ENCODE measurements at regions not wholly inside any gene's neighbourhood (a gene's known extent, or its start where the extent isn't known, plus 50 kb on each side); places are given as distances from the start of the nearest gene placed in this dataset.

DNA sequence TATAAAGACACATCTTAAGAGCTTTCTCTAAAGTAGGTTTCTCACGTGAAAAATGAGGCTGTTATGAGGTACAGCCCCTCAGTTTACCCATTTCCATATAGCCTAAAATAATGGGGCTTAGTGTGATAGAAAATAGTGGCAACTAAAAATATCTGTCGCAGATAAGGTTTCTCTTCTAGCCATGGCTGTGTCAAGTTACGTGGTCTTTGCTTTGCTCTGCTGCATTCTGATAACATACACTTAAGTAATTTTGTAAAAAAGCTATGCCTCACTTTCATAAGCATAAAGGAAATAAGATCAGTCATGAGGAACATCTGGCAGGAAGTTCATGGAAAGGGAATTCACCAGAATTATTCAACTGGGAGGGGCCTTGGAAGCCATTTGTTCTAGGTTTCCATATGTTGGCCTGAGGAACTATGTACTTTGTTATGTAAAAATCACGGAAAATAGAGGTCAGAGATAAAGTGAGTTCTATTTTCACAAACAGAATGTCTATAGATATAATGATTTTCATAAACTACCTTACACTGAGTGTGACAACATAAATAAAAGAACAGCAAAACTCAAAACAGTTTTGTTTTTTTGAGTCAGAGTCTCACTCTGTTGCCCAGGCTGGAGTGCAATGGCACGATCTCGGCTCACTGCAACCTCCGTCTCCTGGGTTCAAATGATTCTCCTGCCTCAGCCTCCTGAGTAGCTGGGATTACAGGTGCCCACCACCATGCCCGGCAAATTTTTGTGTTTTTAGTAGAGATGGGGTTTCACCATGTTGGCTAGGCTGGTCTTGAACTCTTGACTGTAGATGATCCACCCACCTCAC, 195.6 kb upstream of the KRR1 start:
- Histone ChIP-seq H3K36me3 (no peaks in the 10 kb centered on the region), H3K27me3 (replicated peaks; ENCODE audit: insufficient read depth) (no peaks in the 10 kb centered on the region), H3K9me3 (no peaks in the 10 kb centered on the region), H3K27ac (no peak overlapping the region), H3K4me1 (replicated peaks) (no peaks in the 10 kb centered on the region), H3K4me3 (no peak overlapping the region)
- no peak for TF ChIP-seq POLR2A (IDR thresholded peaks at IDR 0.05)
- TF ChIP-seq POLR2AphosphoS5 (IDR thresholded peaks at IDR 0.05), result no peak
- TF ChIP-seq, protein P1, sequence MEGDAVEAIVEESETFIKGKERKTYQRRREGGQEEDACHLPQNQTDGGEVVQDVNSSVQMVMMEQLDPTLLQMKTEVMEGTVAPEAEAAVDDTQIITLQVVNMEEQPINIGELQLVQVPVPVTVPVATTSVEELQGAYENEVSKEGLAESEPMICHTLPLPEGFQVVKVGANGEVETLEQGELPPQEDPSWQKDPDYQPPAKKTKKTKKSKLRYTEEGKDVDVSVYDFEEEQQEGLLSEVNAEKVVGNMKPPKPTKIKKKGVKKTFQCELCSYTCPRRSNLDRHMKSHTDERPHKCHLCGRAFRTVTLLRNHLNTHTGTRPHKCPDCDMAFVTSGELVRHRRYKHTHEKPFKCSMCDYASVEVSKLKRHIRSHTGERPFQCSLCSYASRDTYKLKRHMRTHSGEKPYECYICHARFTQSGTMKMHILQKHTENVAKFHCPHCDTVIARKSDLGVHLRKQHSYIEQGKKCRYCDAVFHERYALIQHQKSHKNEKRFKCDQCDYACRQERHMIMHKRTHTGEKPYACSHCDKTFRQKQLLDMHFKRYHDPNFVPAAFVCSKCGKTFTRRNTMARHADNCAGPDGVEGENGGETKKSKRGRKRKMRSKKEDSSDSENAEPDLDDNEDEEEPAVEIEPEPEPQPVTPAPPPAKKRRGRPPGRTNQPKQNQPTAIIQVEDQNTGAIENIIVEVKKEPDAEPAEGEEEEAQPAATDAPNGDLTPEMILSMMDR (IDR thresholded peaks at IDR 0.05), result no peak
- WGBS, result 88% methylated on average over 8 of the region's 8 CpGs
- intact Hi-C loops (cut with DNase I), result no loop called here
- DNase-seq (ENCODE audit: low spot score), result no peak

GRCh38 chr12:75705749-75706711, 194.6 kb upstream of the KRR1 start:
- intact Hi-C loops (cut with DNase I), result no loop called here
- no peaks in the 10 kb centered on the region for H3K4me1 ChIP-seq (replicated peaks)
- WGBS, result 61% methylated on average over 8 of the region's 8 CpGs
- H3K9me3 ChIP-seq, result no peaks in the 10 kb centered on the region
- no peaks in the 10 kb centered on the region for H3K36me3 ChIP-seq
- H3K27me3 ChIP-seq (replicated peaks; ENCODE audit: insufficient read depth), result no peaks in the 10 kb centered on the region
- no peak overlapping the region for H3K4me3 ChIP-seq
- TF ChIP-seq POLR2AphosphoS5 (IDR thresholded peaks at IDR 0.05), result no peak
- no peak overlapping the region for H3K27ac ChIP-seq
- DNase-seq (ENCODE audit: low spot score), result no peak

GRCh38 chr12:75704664-75705063, 193.3 kb upstream of the KRR1 start:
- intact Hi-C loops (cut with DNase I), result no loop called here
- DNase-seq (ENCODE audit: low spot score), result no peak
- H3K9me3 ChIP-seq, result no peaks in the 10 kb centered on the region
- no peaks in the 10 kb centered on the region for H3K4me1 ChIP-seq (replicated peaks)
- no peaks in the 10 kb centered on the region for H3K36me3 ChIP-seq
- H3K4me3 ChIP-seq, result no peak overlapping the region
- TF ChIP-seq, protein P1 (IDR thresholded peaks at IDR 0.05), result no peak
- TF ChIP-seq POLR2A (IDR thresholded peaks at IDR 0.05), result no peak
- no peak for TF ChIP-seq POLR2AphosphoS5 (IDR thresholded peaks at IDR 0.05)
- WGBS, result 91% methylated on average over 6 of the region's 6 CpGs
- no peaks in the 10 kb centered on the region for H3K27me3 ChIP-seq (replicated peaks; ENCODE audit: insufficient read depth)
- H3K27ac ChIP-seq, result no peak overlapping the region

GRCh38 chr12:75704208-75704607, 192.8 kb upstream of the KRR1 start:
- Histone ChIP-seq H3K36me3 (no peaks in the 10 kb centered on the region), H3K27me3 (replicated peaks; ENCODE audit: insufficient read depth) (no peaks in the 10 kb centered on the region), H3K4me1 (replicated peaks) (no peaks in the 10 kb centered on the region), H3K4me3 (no peak overlapping the region), H3K27ac (no peak overlapping the region), H3K9me3 (no peaks in the 10 kb centered on the region)
- TF ChIP-seq POLR2A (IDR thresholded peaks at IDR 0.05) (no peak), POLR2AphosphoS5 (IDR thresholded peaks at IDR 0.05) (no peak)
- TF ChIP-seq, protein P1 (IDR thresholded peaks at IDR 0.05), result no peak
- 66% methylated on average over 3 of the region's 3 CpGs for WGBS
- DNase-seq (ENCODE audit: low spot score), result no peak
- intact Hi-C loops (cut with DNase I), result no loop called here

DNA sequence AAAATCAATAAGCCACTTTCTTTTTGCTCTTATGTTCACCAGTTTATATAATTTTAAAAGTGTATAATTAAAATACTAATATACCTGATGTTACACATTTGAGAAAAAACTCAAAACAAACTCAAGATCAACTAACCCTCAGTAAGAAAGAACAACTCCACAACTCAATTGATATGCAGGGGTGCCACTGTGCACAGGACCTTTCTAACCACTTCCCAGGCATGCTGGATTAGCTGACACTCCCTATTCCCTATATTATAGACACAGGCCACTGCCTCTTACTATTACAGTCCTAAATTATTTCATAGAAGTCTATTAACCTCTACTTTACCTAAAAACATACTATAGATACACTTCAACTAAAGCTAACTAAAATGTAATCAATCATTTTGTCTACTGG, 191.7 kb upstream of the KRR1 start:
- H3K4me1 ChIP-seq (replicated peaks), result no peaks in the 10 kb centered on the region
- no peak for DNase-seq (ENCODE audit: low spot score)
- intact Hi-C loops (cut with DNase I), result no loop called here
- no peak overlapping the region for H3K27ac ChIP-seq
- no peak overlapping the region for H3K4me3 ChIP-seq
- no peaks in the 10 kb centered on the region for H3K9me3 ChIP-seq
- TF ChIP-seq POLR2AphosphoS5 (IDR thresholded peaks at IDR 0.05), result no peak
- no peak for TF ChIP-seq POLR2A (IDR thresholded peaks at IDR 0.05)
- TF ChIP-seq, protein P1 (IDR thresholded peaks at IDR 0.05), result no peak
- H3K27me3 ChIP-seq (replicated peaks; ENCODE audit: insufficient read depth), result no peaks in the 10 kb centered on the region
- no peaks in the 10 kb centered on the region for H3K36me3 ChIP-seq

Data from prostate gland (tissue), 2 donors.